Endothelial cell (in vitro differentiated cells): ENCODE measurements at regions not wholly inside any gene's neighbourhood (a gene's known extent, or its start where the extent isn't known, plus 50 kb on each side); places are given as distances from the start of the nearest gene placed in this dataset.

Experiments
- DNase-seq: peaks from one replicate; pipeline ENCODE4 v3.0.0; 2021; ENCODE audit warnings: low spot score
- H3K27ac Mint-ChIP-seq: one replicate; pipeline ENCODE4 v1.8.0; 2021; ENCODE audit warnings: mixed read lengths, inconsistent platforms; ENCODE audit not compliant: unreplicated experiment
- H3K27me3 Mint-ChIP-seq: one replicate; pipeline ENCODE4 v1.8.0; 2021; ENCODE audit warnings: mild to moderate bottlenecking, moderate library complexity, mixed read lengths, inconsistent platforms; ENCODE audit not compliant: unreplicated experiment
- H3K36me3 Mint-ChIP-seq: one replicate; pipeline ENCODE4 v1.8.0; 2021; ENCODE audit warnings: mild to moderate bottlenecking, low read depth, mixed read lengths, inconsistent platforms; ENCODE audit not compliant: unreplicated experiment
- H3K4me1 Mint-ChIP-seq: one replicate; pipeline ENCODE4 v1.8.0; 2021; ENCODE audit warnings: mild to moderate bottlenecking, mixed read lengths, inconsistent platforms; ENCODE audit not compliant: unreplicated experiment
- H3K4me3 Mint-ChIP-seq: one replicate; pipeline ENCODE4 v1.8.0; 2021; ENCODE audit warnings: mild to moderate bottlenecking, mixed read lengths, inconsistent platforms; ENCODE audit not compliant: unreplicated experiment
- H3K9me3 Mint-ChIP-seq: one replicate; pipeline ENCODE4 v1.8.0; 2021; ENCODE audit warnings: mixed read lengths, inconsistent platforms; ENCODE audit not compliant: unreplicated experiment
- TF ChIP-seq, protein P1 (sequence below): fragments of 200-600 bp; sonication (generic); IDR thresholded peaks from one replicate; pipeline ENCODE4 v1.5.0; 2021; ENCODE audit warnings: antibody characterized with exemption; ENCODE audit not compliant: unreplicated experiment

DNA sequence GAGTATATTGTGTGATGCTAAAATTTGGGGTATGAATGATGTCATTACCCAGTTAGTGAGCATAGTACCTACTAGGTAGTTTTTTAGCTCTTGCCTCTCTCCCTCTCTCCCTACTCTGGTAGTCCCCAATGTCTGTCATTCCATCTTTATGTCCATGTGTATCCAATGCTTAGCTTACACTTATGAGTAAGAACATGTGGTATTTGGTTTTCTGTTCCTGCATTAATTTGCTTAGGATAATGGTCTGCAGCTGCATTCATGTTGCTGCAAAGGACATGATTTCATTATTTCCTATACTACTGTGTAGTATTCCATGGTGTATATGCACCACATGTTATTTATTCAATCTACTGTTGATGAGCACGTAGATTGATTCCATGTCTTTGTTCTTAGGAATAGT lies 54.4 kb upstream of the NEGR1 start:
- Mint-ChIP-seq H3K36me3 (no peaks in the 10 kb centered on the region), H3K9me3 (no peaks in the 10 kb centered on the region), H3K4me3 (no peak overlapping the region), H3K27me3 (no peaks in the 10 kb centered on the region), H3K4me1 (no peaks in the 10 kb centered on the region), H3K27ac (no peak overlapping the region)
- TF ChIP-seq, protein P1, sequence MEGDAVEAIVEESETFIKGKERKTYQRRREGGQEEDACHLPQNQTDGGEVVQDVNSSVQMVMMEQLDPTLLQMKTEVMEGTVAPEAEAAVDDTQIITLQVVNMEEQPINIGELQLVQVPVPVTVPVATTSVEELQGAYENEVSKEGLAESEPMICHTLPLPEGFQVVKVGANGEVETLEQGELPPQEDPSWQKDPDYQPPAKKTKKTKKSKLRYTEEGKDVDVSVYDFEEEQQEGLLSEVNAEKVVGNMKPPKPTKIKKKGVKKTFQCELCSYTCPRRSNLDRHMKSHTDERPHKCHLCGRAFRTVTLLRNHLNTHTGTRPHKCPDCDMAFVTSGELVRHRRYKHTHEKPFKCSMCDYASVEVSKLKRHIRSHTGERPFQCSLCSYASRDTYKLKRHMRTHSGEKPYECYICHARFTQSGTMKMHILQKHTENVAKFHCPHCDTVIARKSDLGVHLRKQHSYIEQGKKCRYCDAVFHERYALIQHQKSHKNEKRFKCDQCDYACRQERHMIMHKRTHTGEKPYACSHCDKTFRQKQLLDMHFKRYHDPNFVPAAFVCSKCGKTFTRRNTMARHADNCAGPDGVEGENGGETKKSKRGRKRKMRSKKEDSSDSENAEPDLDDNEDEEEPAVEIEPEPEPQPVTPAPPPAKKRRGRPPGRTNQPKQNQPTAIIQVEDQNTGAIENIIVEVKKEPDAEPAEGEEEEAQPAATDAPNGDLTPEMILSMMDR = no peak
- DNase-seq = no peak
